DOHH2 (cell line): ENCODE measurements at regions not wholly inside any gene's neighbourhood (a gene's known extent, or its start where the extent isn't known, plus 50 kb on each side); places are given as distances from the start of the nearest gene placed in this dataset.

Source experiments
- H3F3A ChIP-seq: fragments of 200-600 bp; sonication (generic), shearing (Covaris generic); 2 replicates; pipeline ENCODE4 v1.6.0; 2016; ENCODE audit warnings: antibody characterized with exemption, mild to moderate bottlenecking; ENCODE audit not compliant: control insufficient read depth, insufficient read depth
- H3K27ac ChIP-seq: fragments of 200-600 bp; sonication (generic); 2 replicates; pipeline ENCODE4 v1.5.1; 2014; ENCODE audit warnings: low read depth, mild to moderate bottlenecking, low read length, moderate library complexity
- H3K27me3 ChIP-seq: fragments of 200-600 bp; sonication (generic); 2 replicates; pipeline ENCODE4 v1.6.1; 2014; ENCODE audit warnings: mild to moderate bottlenecking, low read length, mixed read lengths; ENCODE audit not compliant: control insufficient read depth
- H3K36me3 ChIP-seq: fragments of 200-600 bp; sonication (generic); 2 replicates; pipeline ENCODE4 v1.6.1; 2014; ENCODE audit warnings: mild to moderate bottlenecking, low read length, moderate library complexity, mixed read lengths; ENCODE audit not compliant: control insufficient read depth
- H3K4me1 ChIP-seq: fragments of 200-600 bp; sonication (generic); 2 replicates; pipeline ENCODE4 v1.6.1; 2014; ENCODE audit warnings: mild to moderate bottlenecking, low read length, mixed read lengths; ENCODE audit not compliant: control insufficient read depth
- H3K4me2 ChIP-seq: fragments of 200-600 bp; sonication (generic); 2 replicates; pipeline ENCODE4 v1.6.0; 2014; ENCODE audit warnings: mild to moderate bottlenecking, low read length, moderate library complexity
- H3K4me3 ChIP-seq: fragments of 200-600 bp; sonication (generic); 2 replicates; pipeline ENCODE4 v1.5.1; 2014; ENCODE audit warnings: mild to moderate bottlenecking, low read length, mixed read lengths
- H3K79me2 ChIP-seq: fragments of 200-600 bp; sonication (generic); 2 replicates; pipeline ENCODE4 v1.6.1; 2014; ENCODE audit warnings: mild to moderate bottlenecking, low read length, mixed read lengths; ENCODE audit not compliant: control insufficient read depth
- H3K9me2 ChIP-seq: fragments of 200-600 bp; sonication (generic); replicated peaks from 2 replicates; pipeline ENCODE4 v1.6.1; 2014; ENCODE audit warnings: mild to moderate bottlenecking, low read length, mixed read lengths; ENCODE audit not compliant: control insufficient read depth
- H3K9me3 ChIP-seq: fragments of 200-600 bp; sonication (generic); 2 replicates; pipeline ENCODE4 v1.6.1; 2014; ENCODE audit warnings: antibody characterized with exemption, low read length, mixed read lengths; ENCODE audit not compliant: control insufficient read depth, insufficient read depth
- H4K20me1 ChIP-seq: fragments of 200-600 bp; sonication (generic); 2 replicates; pipeline ENCODE4 v1.6.0; 2014; ENCODE audit warnings: low read depth, mild to moderate bottlenecking, antibody characterized with exemption, low read length, moderate library complexity; ENCODE audit not compliant: control insufficient read depth, insufficient read depth
- CTCF ChIP-seq: fragments of 200-600 bp; sonication (generic); IDR thresholded peaks from one replicate; pipeline ENCODE4 v1.5.1; 2014; ENCODE audit warnings: antibody characterized with exemption, mild to moderate bottlenecking, low read depth, low read length; ENCODE audit not compliant: poor library complexity, severe bottlenecking
- EZH2phosphoT487 ChIP-seq: fragments of 200-600 bp; sonication (generic); IDR thresholded peaks from 2 replicates; pipeline ENCODE4 v1.6.1; 2017; ENCODE audit warnings: borderline replicate concordance, mild to moderate bottlenecking, antibody characterized with exemption, low read length, moderate library complexity, mixed read lengths

GRCh38 chr21:34000375-34000774 lies 73.0 kb upstream of the MRPS6 start:
- TF ChIP-seq EZH2phosphoT487 (no peak), CTCF (no peak)
- H3K4me3 ChIP-seq = no peak overlapping the region
- H3K9me3 ChIP-seq = peaks cover 4% of the 10 kb centered on the region; the same call in 1 of the 2 replicates
- no peak overlapping the region for H3K4me2 ChIP-seq
- no peaks in the 10 kb centered on the region for H3K4me1 ChIP-seq
- no peaks in the 10 kb centered on the region for H4K20me1 ChIP-seq
- H3K36me3 ChIP-seq = no peaks in the 10 kb centered on the region
- no peaks in the 10 kb centered on the region for H3K79me2 ChIP-seq
- H3F3A ChIP-seq = no peaks in the 10 kb centered on the region
- H3K27me3 ChIP-seq = no peaks in the 10 kb centered on the region
- no peaks in the 10 kb centered on the region for H3K9me2 ChIP-seq
- H3K27ac ChIP-seq = no peak overlapping the region

- H3K79me2 ChIP-seq = no peaks in the 10 kb centered on the region
- H3K4me3 ChIP-seq = no peak overlapping the region
- 0 out of 2 replicates have a peak, but pooled peaks cover 2% of the 10 kb centered on the region for H3F3A ChIP-seq
- H4K20me1 ChIP-seq = no peaks in the 10 kb centered on the region
- H3K4me1 ChIP-seq = peaks cover 6% of the 10 kb centered on the region
- no peaks in the 10 kb centered on the region for H3K9me2 ChIP-seq
- H3K36me3 ChIP-seq = no peaks in the 10 kb centered on the region
- no peak overlapping the region for H3K4me2 ChIP-seq
- TF ChIP-seq EZH2phosphoT487 (no peak), CTCF (no peak)
- peaks cover 4% of the 10 kb centered on the region; the same call in 1 of the 2 replicates for H3K9me3 ChIP-seq
- no peak overlapping the region for H3K27ac ChIP-seq
- H3K27me3 ChIP-seq = no peaks in the 10 kb centered on the region
Measured at GRCh38 chr21:33998809-33999208, 74.6 kb upstream of the MRPS6 start.

GRCh38 chr21:33998402-33998801 lies 75.0 kb upstream of the MRPS6 start:
- no peak overlapping the region for H3K27ac ChIP-seq
- no peaks in the 10 kb centered on the region for H3K27me3 ChIP-seq

More at GRCh38 chr21:33998402-33998801, 75.0 kb upstream of the MRPS6 start:
- Histone ChIP-seq H3K4me1 (peaks cover 10% of the 10 kb centered on the region), H3K36me3 (no peaks in the 10 kb centered on the region), H3K79me2 (no peaks in the 10 kb centered on the region), H3K9me3 (peaks cover 4% of the 10 kb centered on the region; the same call in 1 of the 2 replicates), H3K4me3 (no peak overlapping the region), H4K20me1 (no peaks in the 10 kb centered on the region), H3K4me2 (no peak overlapping the region), H3K9me2 (no peaks in the 10 kb centered on the region), H3F3A (0 out of 2 replicates have a peak, but pooled peaks cover 2% of the 10 kb centered on the region)
- TF ChIP-seq CTCF = no peak
- TF ChIP-seq EZH2phosphoT487 = no peak
